HFF-Myc (cell line): ENCODE measurements at regions not wholly inside any gene's neighbourhood (a gene's known extent, or its start where the extent isn't known, plus 50 kb on each side); places are given as distances from the start of the nearest gene placed in this dataset.
A peak's percentile ranks its signal among the peaks of the same experiment; 100 is the strongest.
"Not testable (repeated sequence)": the region's sequence is repeated elsewhere in the genome, so short reads cannot be mapped to it uniquely, and the experiment has no call there.

ENCODE experiments used
- DNase-seq: peaks from one replicate; pipeline ENCODE4 v3.0.0-alpha.2; 2011; ENCODE audit warnings: low read depth; ENCODE audit errors: extremely low read depth
- H3K4me3 ChIP-seq: replicated peaks from 2 replicates; pipeline ENCODE4 v1.5.1; 2011; ENCODE audit warnings: low read depth, mild to moderate bottlenecking, control low read depth, low read length
- CTCF ChIP-seq: IDR thresholded peaks from 2 replicates; pipeline ENCODE4 v1.5.1; 2012; ENCODE audit warnings: mild to moderate bottlenecking, low read depth, low read length, control low read depth; ENCODE audit errors: missing control alignments

- H3K4me3 ChIP-seq, result no peak overlapping the region
- no peak for DNase-seq
- no peak for TF ChIP-seq CTCF
Observed at GRCh38 chr10:91002656-91003055, 81.8 kb upstream of the ANKRD1 start.

- DNase-seq, H3K4me3 ChIP-seq: not testable (repeated sequence)
Observed at GRCh38 chr10:91003379-91003778, 82.5 kb upstream of the ANKRD1 start.

- DNase-seq, H3K4me3 ChIP-seq: not testable (repeated sequence)
Observed at GRCh38 chr10:91005276-91005675, 84.4 kb upstream of the ANKRD1 start.

GRCh38 chr10:91006001-91006751 is 85.3 kb upstream of the ANKRD1 start:
- TF ChIP-seq CTCF, result peak; percentile 95
- no peak overlapping the region for H3K4me3 ChIP-seq
- peak; percentile 59 for DNase-seq

GRCh38 chr10:91006752-91007346 is 86.0 kb upstream of the ANKRD1 start:
- H3K4me3 ChIP-seq, result no peak overlapping the region
- TF ChIP-seq CTCF, result no peak
- no peak for DNase-seq

GRCh38 chr10:91007655-91008054 is 86.8 kb upstream of the ANKRD1 start:
- H3K4me3 ChIP-seq, result no peak overlapping the region
- no peak for TF ChIP-seq CTCF
- no peak for DNase-seq

GRCh38 chr10:91009121-91009520 is 88.2 kb upstream of the ANKRD1 start:
- no peak for DNase-seq
- no peak for TF ChIP-seq CTCF
- H3K4me3 ChIP-seq, result no peak overlapping the region

GRCh38 chr10:91010952-91011351 is 90.1 kb upstream of the ANKRD1 start:
- no peak overlapping the region for H3K4me3 ChIP-seq
- TF ChIP-seq CTCF, result no peak
- DNase-seq, result no peak
